ENCODE measurements at regions not wholly inside any gene's neighbourhood (a gene's known extent, or its start where the extent isn't known, plus 50 kb on each side); places are given as distances from the start of the nearest gene placed in this dataset.
"Not testable (repeated sequence)": the region's sequence is repeated elsewhere in the genome, so short reads cannot be mapped to it uniquely, and the experiment has no call there.

GRCh38 chr14:41016213-41016612 lies 590.5 kb upstream of the LRFN5 start:
- Histone ChIP-seq H3K27me3 (ENCODE audit: control insufficient read depth in 3 of 3, insufficient read depth in 3 of 3, low read length in 3 of 3) (no peaks in the 10 kb centered on the region), H3K9me3 (ENCODE audit: control insufficient read depth in 2 of 2, insufficient read depth in 1 of 2, low read depth in 1 of 2, low read length in 1 of 2) (no peaks in the 10 kb centered on the region), H3K36me3 (ENCODE audit: control insufficient read depth in 3 of 3, insufficient read depth in 2 of 3, low read depth in 1 of 3, low read length in 3 of 3) (no peaks in the 10 kb centered on the region), H3K4me1 (ENCODE audit: control insufficient read depth in 3 of 3, insufficient read depth in 2 of 3, low read depth in 1 of 3, low read length in 2 of 3) (no peaks in the 10 kb centered on the region), H3K27ac (ENCODE audit: low read depth in 1 of 3, low read length in 2 of 3) (no peak overlapping the region), H3K4me3 (ENCODE audit: low read depth in 1 of 3, low read length in 3 of 3) (no peak overlapping the region)
- 13 to 34% (median 25%) methylated on average over 4 of the region's 4 CpGs for WGBS, 3 donors
- no peak for FAIRE-seq
- no peak for DNase-seq

GRCh38 chr14:41000350-41000749 lies 606.3 kb upstream of the LRFN5 start:
- Histone ChIP-seq H3K27ac (ENCODE audit: low read depth in 1 of 3, low read length in 2 of 3) (no peak overlapping the region), H3K4me3 (ENCODE audit: low read depth in 1 of 3, low read length in 3 of 3) (no peak overlapping the region), H3K27me3 (ENCODE audit: control insufficient read depth in 3 of 3, insufficient read depth in 3 of 3, low read length in 3 of 3) (no peaks in the 10 kb centered on the region), H3K4me1 (ENCODE audit: control insufficient read depth in 3 of 3, insufficient read depth in 2 of 3, low read depth in 1 of 3, low read length in 2 of 3) (no peaks in the 10 kb centered on the region), H3K9me3 (ENCODE audit: control insufficient read depth in 2 of 2, insufficient read depth in 1 of 2, low read depth in 1 of 2, low read length in 1 of 2) (no peaks in the 10 kb centered on the region), H3K36me3 (ENCODE audit: control insufficient read depth in 3 of 3, insufficient read depth in 2 of 3, low read depth in 1 of 3, low read length in 3 of 3) (no peaks in the 10 kb centered on the region)
- FAIRE-seq (no peak), DNase-seq (no peak)
- WGBS, 3 donors, result 64 to 83% (median 78%) methylated on average over 3 of the region's 3 CpGs

GRCh38 chr14:40989260-40989659 lies 617.4 kb upstream of the LRFN5 start:
- no peaks in the 10 kb centered on the region for H3K4me1 ChIP-seq (ENCODE audit: control insufficient read depth in 3 of 3, insufficient read depth in 2 of 3, low read depth in 1 of 3, low read length in 2 of 3)
- no peak overlapping the region for H3K27ac ChIP-seq (ENCODE audit: low read depth in 1 of 3, low read length in 2 of 3)
- FAIRE-seq (no peak), DNase-seq (no peak)
- no peaks in the 10 kb centered on the region for H3K27me3 ChIP-seq (ENCODE audit: control insufficient read depth in 3 of 3, insufficient read depth in 3 of 3, low read length in 3 of 3)
- H3K36me3 ChIP-seq (ENCODE audit: control insufficient read depth in 3 of 3, insufficient read depth in 2 of 3, low read depth in 1 of 3, low read length in 3 of 3), result no peaks in the 10 kb centered on the region
- 16 to 29% (median 17%) methylated on average over 1 of the region's 1 CpG for WGBS, 3 donors
- H3K4me3 ChIP-seq (ENCODE audit: low read depth in 1 of 3, low read length in 3 of 3), result no peak overlapping the region
- no peaks in the 10 kb centered on the region for H3K9me3 ChIP-seq (ENCODE audit: control insufficient read depth in 2 of 2, insufficient read depth in 1 of 2, low read depth in 1 of 2, low read length in 1 of 2)

GRCh38 chr14:40987481-40987880 lies 619.2 kb upstream of the LRFN5 start:
- DNase-seq (no peak), FAIRE-seq (no peak)
- H3K36me3 ChIP-seq (ENCODE audit: control insufficient read depth in 3 of 3, insufficient read depth in 2 of 3, low read depth in 1 of 3, low read length in 3 of 3), result no peaks in the 10 kb centered on the region
- no peaks in the 10 kb centered on the region for H3K9me3 ChIP-seq (ENCODE audit: control insufficient read depth in 2 of 2, insufficient read depth in 1 of 2, low read depth in 1 of 2, low read length in 1 of 2)
- no peak overlapping the region for H3K4me3 ChIP-seq (ENCODE audit: low read depth in 1 of 3, low read length in 3 of 3)
- no peaks in the 10 kb centered on the region for H3K4me1 ChIP-seq (ENCODE audit: control insufficient read depth in 3 of 3, insufficient read depth in 2 of 3, low read depth in 1 of 3, low read length in 2 of 3)
- WGBS, 3 donors, result 79 to 90% (median 85%) methylated on average over 3 of the region's 3 CpGs
- H3K27me3 ChIP-seq (ENCODE audit: control insufficient read depth in 3 of 3, insufficient read depth in 3 of 3, low read length in 3 of 3), result no peaks in the 10 kb centered on the region
- no peak overlapping the region for H3K27ac ChIP-seq (ENCODE audit: low read depth in 1 of 3, low read length in 2 of 3)

- WGBS, 3 donors, result 57 to 71% (median 70%) methylated on average over 1 of the region's 1 CpG
- H3K27me3 ChIP-seq (ENCODE audit: control insufficient read depth in 3 of 3, insufficient read depth in 3 of 3, low read length in 3 of 3), result no peaks in the 10 kb centered on the region
- H3K4me3 ChIP-seq (ENCODE audit: low read depth in 1 of 3, low read length in 3 of 3), result no peak overlapping the region
- H3K4me1 ChIP-seq (ENCODE audit: control insufficient read depth in 3 of 3, insufficient read depth in 2 of 3, low read depth in 1 of 3, low read length in 2 of 3), result no peaks in the 10 kb centered on the region
- H3K27ac ChIP-seq (ENCODE audit: low read depth in 1 of 3, low read length in 2 of 3), result no peak overlapping the region
- no peaks in the 10 kb centered on the region for H3K9me3 ChIP-seq (ENCODE audit: control insufficient read depth in 2 of 2, insufficient read depth in 1 of 2, low read depth in 1 of 2, low read length in 1 of 2)
- no peak for DNase-seq
- FAIRE-seq, result no peak
- no peaks in the 10 kb centered on the region for H3K36me3 ChIP-seq (ENCODE audit: control insufficient read depth in 3 of 3, insufficient read depth in 2 of 3, low read depth in 1 of 3, low read length in 3 of 3)
These were observed 620.0 kb upstream of the LRFN5 start for GRCh38 chr14:40986655-40987054.

GRCh38 chr14:40985584-40985983 lies 621.1 kb upstream of the LRFN5 start:
- Histone ChIP-seq H3K27ac (ENCODE audit: low read depth in 1 of 3, low read length in 2 of 3) (no peak overlapping the region), H3K9me3 (ENCODE audit: control insufficient read depth in 2 of 2, insufficient read depth in 1 of 2, low read depth in 1 of 2, low read length in 1 of 2) (no peaks in the 10 kb centered on the region), H3K27me3 (ENCODE audit: control insufficient read depth in 3 of 3, insufficient read depth in 3 of 3, low read length in 3 of 3) (no peaks in the 10 kb centered on the region), H3K36me3 (ENCODE audit: control insufficient read depth in 3 of 3, insufficient read depth in 2 of 3, low read depth in 1 of 3, low read length in 3 of 3) (no peaks in the 10 kb centered on the region), H3K4me1 (ENCODE audit: control insufficient read depth in 3 of 3, insufficient read depth in 2 of 3, low read depth in 1 of 3, low read length in 2 of 3) (no peaks in the 10 kb centered on the region), H3K4me3 (ENCODE audit: low read depth in 1 of 3, low read length in 3 of 3) (no peak overlapping the region)
- FAIRE-seq, result no peak
- no peak for DNase-seq
- WGBS, 3 donors, result 48 to 74% (median 60%) methylated on average over 4 of the region's 4 CpGs

GRCh38 chr14:40983604-40984003 lies 623.1 kb upstream of the LRFN5 start:
- Histone ChIP-seq H3K36me3 (ENCODE audit: control insufficient read depth in 3 of 3, insufficient read depth in 2 of 3, low read depth in 1 of 3, low read length in 3 of 3) (no peaks in the 10 kb centered on the region), H3K4me1 (ENCODE audit: control insufficient read depth in 3 of 3, insufficient read depth in 2 of 3, low read depth in 1 of 3, low read length in 2 of 3) (no peaks in the 10 kb centered on the region), H3K27me3 (ENCODE audit: control insufficient read depth in 3 of 3, insufficient read depth in 3 of 3, low read length in 3 of 3) (no peaks in the 10 kb centered on the region), H3K4me3 (ENCODE audit: low read depth in 1 of 3, low read length in 3 of 3) (no peak overlapping the region), H3K27ac (ENCODE audit: low read depth in 1 of 3, low read length in 2 of 3) (no peak overlapping the region), H3K9me3 (ENCODE audit: control insufficient read depth in 2 of 2, insufficient read depth in 1 of 2, low read depth in 1 of 2, low read length in 1 of 2) (no peaks in the 10 kb centered on the region)
- FAIRE-seq, result no peak
- 47 to 58% (median 50%) methylated on average over 3 of the region's 3 CpGs for WGBS, 3 donors
- no peak for DNase-seq

- Histone ChIP-seq H3K9me3 (ENCODE audit: control insufficient read depth in 2 of 2, insufficient read depth in 1 of 2, low read depth in 1 of 2, low read length in 1 of 2) (no peaks in the 10 kb centered on the region), H3K4me3 (ENCODE audit: low read depth in 1 of 3, low read length in 3 of 3) (no peak overlapping the region), H3K27me3 (ENCODE audit: control insufficient read depth in 3 of 3, insufficient read depth in 3 of 3, low read length in 3 of 3) (no peaks in the 10 kb centered on the region), H3K36me3 (ENCODE audit: control insufficient read depth in 3 of 3, insufficient read depth in 2 of 3, low read depth in 1 of 3, low read length in 3 of 3) (no peaks in the 10 kb centered on the region), H3K4me1 (ENCODE audit: control insufficient read depth in 3 of 3, insufficient read depth in 2 of 3, low read depth in 1 of 3, low read length in 2 of 3) (no peaks in the 10 kb centered on the region), H3K27ac (ENCODE audit: low read depth in 1 of 3, low read length in 2 of 3) (no peak overlapping the region)
- FAIRE-seq (no peak), DNase-seq (no peak)
- WGBS, 3 donors, result 73 to 82% (median 80%) methylated on average over 3 of the region's 3 CpGs
These were observed 625.4 kb upstream of the LRFN5 start for GRCh38 chr14:40981247-40981646.

- peaks cover 0 to 10% of the 10 kb centered on the region in 2 donors for H3K9me3 ChIP-seq (ENCODE audit: control insufficient read depth in 2 of 2, insufficient read depth in 1 of 2, low read depth in 1 of 2, low read length in 1 of 2)
- H3K36me3 ChIP-seq (ENCODE audit: control insufficient read depth in 3 of 3, insufficient read depth in 2 of 3, low read depth in 1 of 3, low read length in 3 of 3); FAIRE-seq; H3K27me3 ChIP-seq (ENCODE audit: control insufficient read depth in 3 of 3, insufficient read depth in 3 of 3, low read length in 3 of 3); H3K4me1 ChIP-seq (ENCODE audit: control insufficient read depth in 3 of 3, insufficient read depth in 2 of 3, low read depth in 1 of 3, low read length in 2 of 3); H3K4me3 ChIP-seq (ENCODE audit: low read depth in 1 of 3, low read length in 3 of 3); DNase-seq; H3K27ac ChIP-seq (ENCODE audit: low read depth in 1 of 3, low read length in 2 of 3): not testable (repeated sequence)
- 60 to 72% (median 62%) methylated on average over 2 of the region's 2 CpGs for WGBS, 3 donors
These were observed 646.4 kb upstream of the LRFN5 start for GRCh38 chr14:40960257-40960656.
